Choroid plexus epithelial cell (primary cell): ENCODE measurements at regions not wholly inside any gene's neighbourhood (a gene's known extent, or its start where the extent isn't known, plus 50 kb on each side); places are given as distances from the start of the nearest gene placed in this dataset.

Experiments
- DNase-seq: peaks from one replicate; pipeline ENCODE4 v3.0.0-alpha.2; 2010; ENCODE audit warnings: low read depth
- H3K4me3 ChIP-seq: 2 replicates; pipeline ENCODE4 v1.5.1; 2011; ENCODE audit warnings: low read depth, mild to moderate bottlenecking, control low read depth, low read length, moderate library complexity
- CTCF ChIP-seq: conservative IDR thresholded peaks from 2 replicates; pipeline ENCODE4 v1.5.1; 2011; ENCODE audit warnings: low read depth, mild to moderate bottlenecking, control low read depth, inconsistent platforms, low read length, moderate library complexity

GRCh38 chr2:52395912-52396311 lies 1364.0 kb upstream of the NRXN1 start:
- no peak for TF ChIP-seq CTCF
- no peak overlapping the region for H3K4me3 ChIP-seq
- peak; percentile 67 for DNase-seq

- H3K4me3 ChIP-seq = no peak overlapping the region
- peak; percentile 47 for DNase-seq
- no peak for TF ChIP-seq CTCF
Observed at GRCh38 chr2:52391621-52392020, 1359.7 kb upstream of the NRXN1 start.

GRCh38 chr2:52390651-52391050 lies 1358.7 kb upstream of the NRXN1 start:
- DNase-seq = no peak
- no peak for TF ChIP-seq CTCF
- no peak overlapping the region for H3K4me3 ChIP-seq

GRCh38 chr2:52387937-52388590 lies 1356.1 kb upstream of the NRXN1 start:
- H3K4me3 ChIP-seq = no peak overlapping the region
- no peak for DNase-seq
- TF ChIP-seq CTCF = no peak

GRCh38 chr2:52386433-52387030 lies 1354.6 kb upstream of the NRXN1 start:
- TF ChIP-seq CTCF = no peak
- no peak overlapping the region for H3K4me3 ChIP-seq
- DNase-seq = no peak

- DNase-seq = no peak
- TF ChIP-seq CTCF = no peak
- H3K4me3 ChIP-seq = no peak overlapping the region
Observed at GRCh38 chr2:52383541-52383940, 1351.6 kb upstream of the NRXN1 start.

- no peak for TF ChIP-seq CTCF
- H3K4me3 ChIP-seq = no peak overlapping the region
- DNase-seq = no peak
Observed at GRCh38 chr2:52369178-52369577, 1337.2 kb upstream of the NRXN1 start.
